H1 (cell line): ENCODE measurements at regions not wholly inside any gene's neighbourhood (a gene's known extent, or its start where the extent isn't known, plus 50 kb on each side); places are given as distances from the start of the nearest gene placed in this dataset.

Source experiments
- ATF2 ChIP-seq: IDR thresholded peaks from 2 replicates; pipeline ENCODE4 v1.6.1; 2012; ENCODE audit warnings: low read length, inconsistent platforms
- BRCA1 ChIP-seq: IDR thresholded peaks from 2 replicates; pipeline ENCODE4 v1.6.1; 2012; ENCODE audit warnings: low read depth, low read length, improper control_type of control experiment
- CTBP2 ChIP-seq: IDR thresholded peaks from 2 replicates; pipeline ENCODE4 v1.7.0; 2011; ENCODE audit warnings: borderline replicate concordance, mild to moderate bottlenecking, moderate library complexity, mixed read lengths, low read length; ENCODE audit not compliant: insufficient read depth, insufficient read length
- EZH2 ChIP-seq: fragments of 200-600 bp; sonication (generic); IDR thresholded peaks from 2 replicates; pipeline ENCODE4 v1.7.1; 2012; ENCODE audit warnings: low read depth, mild to moderate bottlenecking, moderate library complexity, low read length, inconsistent platforms; ENCODE audit not compliant: severe bottlenecking
- GTF2F1 ChIP-seq: IDR thresholded peaks from 2 replicates; pipeline ENCODE4 v1.6.1; 2012; ENCODE audit warnings: low read depth, low read length, improper control_type of control experiment, borderline replicate concordance
- NANOG ChIP-seq: IDR thresholded peaks from 2 replicates; pipeline ENCODE4 v1.6.1; 2011; ENCODE audit warnings: low read length, low read depth, mild to moderate bottlenecking, inconsistent platforms; ENCODE audit not compliant: insufficient read depth, poor library complexity, severe bottlenecking
- POLR2AphosphoS5 ChIP-seq: IDR thresholded peaks from 2 replicates; pipeline ENCODE4 v1.6.1; 2011; ENCODE audit warnings: low read depth, low read length
- POU5F1 ChIP-seq: IDR thresholded peaks from 2 replicates; pipeline ENCODE4 v1.6.1; 2011; ENCODE audit warnings: low read depth, mild to moderate bottlenecking, low read length, moderate library complexity
- SIX5 ChIP-seq: IDR thresholded peaks from 2 replicates; pipeline ENCODE4 v1.6.1; 2011; ENCODE audit warnings: mild to moderate bottlenecking, low read depth, low read length
- TAF1 ChIP-seq: IDR thresholded peaks from 2 replicates; pipeline ENCODE4 v1.6.1; 2011; ENCODE audit warnings: mild to moderate bottlenecking, low read depth, low read length

GRCh38 chr7:114084472-114085312 is 165.9 kb upstream of the PPP1R3A start (continued):
- TF ChIP-seq ATF2 (no peak), SIX5 (no peak), POLR2AphosphoS5 (no peak), POU5F1 (no peak), EZH2 (peak; percentile 29), CTBP2 (peak; percentile 66), TAF1 (peak; percentile 40; the same call in 1 of the 2 replicates), GTF2F1 (no peak), NANOG (no peak), BRCA1 (no peak)
- TF ChIP-seq, all 59 proteins: peak for 9
